Stomach (tissue), 4 donors: ENCODE measurements at regions not wholly inside any gene's neighbourhood (a gene's known extent, or its start where the extent isn't known, plus 50 kb on each side); places are given as distances from the start of the nearest gene placed in this dataset.

Experiments
- CTCF ChIP-seq, 7 experiments: fragments of 450-650 bp in 4 of 7; fragments of 200-600 bp in 3 of 7; sonication (generic) in 3 of 7; IDR thresholded peaks; one replicate each; pipeline ENCODE4 v1.5.1; 2016 to 2019; ENCODE audit warnings: antibody characterized with exemption in 7 of 7, control low read depth in 2 of 7, mild to moderate bottlenecking in 1 of 7
- EP300 ChIP-seq: sonication (generic); formaldehyde crosslinking; IDR thresholded peaks from one replicate; pipeline ENCODE4 v1.6.1; 2017; ENCODE audit warnings: antibody characterized with exemption

- TF ChIP-seq CTCF (IDR thresholded peaks at IDR 0.05) (no peak), EP300 (no peak)
Measured at GRCh38 chr5:28344836-28345433, 1306.5 kb upstream of the CDH9 start.
